ENCODE measurements at regions not wholly inside any gene's neighbourhood (a gene's known extent, or its start where the extent isn't known, plus 50 kb on each side); places are given as distances from the start of the nearest gene placed in this dataset.

DNA sequence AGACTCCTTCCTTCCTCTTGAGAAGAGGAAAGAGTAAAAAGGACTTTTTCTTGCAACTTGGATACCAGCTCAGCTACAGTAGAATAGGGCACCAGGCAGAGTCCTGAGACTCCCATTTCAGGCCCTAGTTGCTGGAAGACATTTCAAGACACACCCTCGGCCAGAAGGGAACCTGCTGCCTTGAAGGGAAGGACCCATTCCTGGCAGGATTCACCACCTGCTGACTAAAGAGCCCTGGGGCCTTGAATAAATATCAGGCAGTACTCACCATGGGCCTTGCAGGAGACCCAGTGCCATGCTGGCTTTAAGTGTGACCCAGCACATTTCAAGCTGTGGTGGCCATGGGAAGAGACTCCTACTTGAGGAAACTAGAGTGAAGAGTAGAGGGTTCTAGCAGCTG, 317.6 kb downstream of the DKK2 start (continued):
- no peak for TF ChIP-seq ZNF114 (CRISPR knock-in tag; IDR thresholded peaks at IDR 0.05)

DNA sequence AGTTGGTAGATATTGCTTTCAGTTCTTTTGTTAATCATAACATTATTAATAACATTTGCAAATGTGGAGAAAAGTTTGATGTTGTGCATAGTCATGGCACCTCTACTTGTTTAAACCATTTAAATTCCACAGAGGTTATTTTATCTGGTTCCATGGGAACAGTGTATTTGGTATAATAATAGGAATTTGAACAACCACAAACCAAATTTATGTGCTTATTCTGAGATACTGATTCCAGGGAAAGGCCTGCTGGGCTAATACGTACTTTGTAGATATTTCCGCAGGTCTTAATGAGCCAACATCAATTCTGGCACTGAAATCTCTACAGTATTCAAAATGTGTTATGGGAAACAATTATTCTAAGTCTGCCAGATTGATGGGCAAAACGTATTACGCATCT, 319.0 kb downstream of the DKK2 start:
- no peak for DNase-seq (ENCODE audit: low spot score)
- H3K4me2 ChIP-seq = no peak overlapping the region
- no peaks in the 10 kb centered on the region for H3K36me3 ChIP-seq (ENCODE audit: insufficient read depth)
- no peaks in the 10 kb centered on the region for H4K20me1 ChIP-seq (replicated peaks; ENCODE audit: insufficient read depth)
- H3K79me2 ChIP-seq (replicated peaks; ENCODE audit: insufficient read depth) = no peaks in the 10 kb centered on the region
- no peak overlapping the region for H3K4me3 ChIP-seq
- H2AFZ ChIP-seq = no peak overlapping the region
- no peaks in the 10 kb centered on the region for H3K27me3 Mint-ChIP-seq (ENCODE audit: insufficient read depth, low read depth, poor library complexity)
- no peaks in the 10 kb centered on the region for H3K4me1 ChIP-seq (ENCODE audit: insufficient read depth)
- no peak overlapping the region for H3K27ac Mint-ChIP-seq
- no peaks in the 10 kb centered on the region for H3K9me3 Mint-ChIP-seq
- no peaks in the 10 kb centered on the region for H3K36me3 Mint-ChIP-seq (ENCODE audit: low read depth)
- H3K27ac ChIP-seq (ENCODE audit: low read depth) = no peak overlapping the region
- no peaks in the 10 kb centered on the region for H3K27me3 ChIP-seq (ENCODE audit: insufficient read depth)
- TF ChIP-seq ZNF331 (CRISPR knock-in tag; IDR thresholded peaks at IDR 0.05; ENCODE audit: low read depth) = no peak
- TF ChIP-seq, protein P1, sequence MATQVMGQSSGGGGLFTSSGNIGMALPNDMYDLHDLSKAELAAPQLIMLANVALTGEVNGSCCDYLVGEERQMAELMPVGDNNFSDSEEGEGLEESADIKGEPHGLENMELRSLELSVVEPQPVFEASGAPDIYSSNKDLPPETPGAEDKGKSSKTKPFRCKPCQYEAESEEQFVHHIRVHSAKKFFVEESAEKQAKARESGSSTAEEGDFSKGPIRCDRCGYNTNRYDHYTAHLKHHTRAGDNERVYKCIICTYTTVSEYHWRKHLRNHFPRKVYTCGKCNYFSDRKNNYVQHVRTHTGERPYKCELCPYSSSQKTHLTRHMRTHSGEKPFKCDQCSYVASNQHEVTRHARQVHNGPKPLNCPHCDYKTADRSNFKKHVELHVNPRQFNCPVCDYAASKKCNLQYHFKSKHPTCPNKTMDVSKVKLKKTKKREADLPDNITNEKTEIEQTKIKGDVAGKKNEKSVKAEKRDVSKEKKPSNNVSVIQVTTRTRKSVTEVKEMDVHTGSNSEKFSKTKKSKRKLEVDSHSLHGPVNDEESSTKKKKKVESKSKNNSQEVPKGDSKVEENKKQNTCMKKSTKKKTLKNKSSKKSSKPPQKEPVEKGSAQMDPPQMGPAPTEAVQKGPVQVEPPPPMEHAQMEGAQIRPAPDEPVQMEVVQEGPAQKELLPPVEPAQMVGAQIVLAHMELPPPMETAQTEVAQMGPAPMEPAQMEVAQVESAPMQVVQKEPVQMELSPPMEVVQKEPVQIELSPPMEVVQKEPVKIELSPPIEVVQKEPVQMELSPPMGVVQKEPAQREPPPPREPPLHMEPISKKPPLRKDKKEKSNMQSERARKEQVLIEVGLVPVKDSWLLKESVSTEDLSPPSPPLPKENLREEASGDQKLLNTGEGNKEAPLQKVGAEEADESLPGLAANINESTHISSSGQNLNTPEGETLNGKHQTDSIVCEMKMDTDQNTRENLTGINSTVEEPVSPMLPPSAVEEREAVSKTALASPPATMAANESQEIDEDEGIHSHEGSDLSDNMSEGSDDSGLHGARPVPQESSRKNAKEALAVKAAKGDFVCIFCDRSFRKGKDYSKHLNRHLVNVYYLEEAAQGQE (IDR thresholded peaks at IDR 0.05; ENCODE audit: unreplicated experiment) = no peak
- no peak overlapping the region for H3K4me3 Mint-ChIP-seq
- H3K4me1 Mint-ChIP-seq = no peaks in the 10 kb centered on the region
- H3F3A ChIP-seq (replicated peaks; ENCODE audit: low read depth) = no peaks in the 10 kb centered on the region
- H3K9me2 ChIP-seq (ENCODE audit: insufficient read depth) = 0 out of 2 replicates have a peak, but pooled peaks cover 3% of the 10 kb centered on the region
- ATAC-seq = no peak

DNA sequence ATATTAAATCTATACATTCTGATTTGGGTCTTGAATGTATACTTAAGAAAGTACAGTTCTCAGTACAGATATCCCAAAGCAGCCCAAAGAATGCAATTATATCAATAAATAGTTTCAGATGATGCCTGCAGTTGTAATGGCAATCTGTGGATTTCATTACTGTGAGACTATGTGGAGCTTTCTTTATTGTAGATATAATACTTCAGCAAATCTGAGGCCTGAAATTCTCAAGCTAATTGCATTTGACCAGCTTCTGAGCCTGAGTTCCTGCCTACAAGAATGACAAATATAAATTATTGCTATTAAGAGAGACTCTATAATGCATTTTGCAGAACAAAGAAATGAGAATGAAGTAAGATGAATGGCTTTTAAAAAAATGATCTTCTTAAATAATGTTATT, 320.3 kb downstream of the DKK2 start:
- Histone ChIP-seq H3F3A (replicated peaks; ENCODE audit: low read depth) (no peaks in the 10 kb centered on the region), H4K20me1 (replicated peaks; ENCODE audit: insufficient read depth) (no peaks in the 10 kb centered on the region), H3K79me2 (replicated peaks; ENCODE audit: insufficient read depth) (no peaks in the 10 kb centered on the region), H3K4me3 (no peak overlapping the region), H3K4me1 (ENCODE audit: insufficient read depth) (no peaks in the 10 kb centered on the region), H2AFZ (no peak overlapping the region), H3K36me3 (ENCODE audit: insufficient read depth) (no peaks in the 10 kb centered on the region), H3K9me2 (ENCODE audit: insufficient read depth) (0 out of 2 replicates have a peak, but pooled peaks cover 3% of the 10 kb centered on the region), H3K27ac (ENCODE audit: low read depth) (no peak overlapping the region), H3K27me3 (ENCODE audit: insufficient read depth) (no peaks in the 10 kb centered on the region), H3K4me2 (no peak overlapping the region)
- DNase-seq (ENCODE audit: low spot score) = no peak
- no peak overlapping the region for H3K4me3 Mint-ChIP-seq
- H3K27me3 Mint-ChIP-seq (ENCODE audit: insufficient read depth, low read depth, poor library complexity) = no peaks in the 10 kb centered on the region
- no peaks in the 10 kb centered on the region; the same call in 2 of the 3 replicates for H3K36me3 Mint-ChIP-seq (ENCODE audit: low read depth)
- H3K9me3 Mint-ChIP-seq = peaks cover 7% of the 10 kb centered on the region; the same call in 2 of the 3 replicates
- ATAC-seq = no peak
- H3K4me1 Mint-ChIP-seq = no peaks in the 10 kb centered on the region
- no peak overlapping the region for H3K27ac Mint-ChIP-seq
- no peak for TF ChIP-seq NANOG (IDR thresholded peaks at IDR 0.05; ENCODE audit: borderline replicate concordance)
- no peak for TF ChIP-seq STAT1 (IDR thresholded peaks at IDR 0.05; ENCODE audit: unreplicated experiment)
- TF ChIP-seq JUNB (IDR thresholded peaks at IDR 0.05; ENCODE audit: unreplicated experiment) = no peak
- TF ChIP-seq ZNF114 (CRISPR knock-in tag; IDR thresholded peaks at IDR 0.05) = no peak
- TF ChIP-seq, protein P1 (IDR thresholded peaks at IDR 0.05; ENCODE audit: unreplicated experiment) = no peak
- no peak for TF ChIP-seq CREB1 (CRISPR knock-in tag; IDR thresholded peaks at IDR 0.05; ENCODE audit: low read depth)
- TF ChIP-seq, protein P2, sequence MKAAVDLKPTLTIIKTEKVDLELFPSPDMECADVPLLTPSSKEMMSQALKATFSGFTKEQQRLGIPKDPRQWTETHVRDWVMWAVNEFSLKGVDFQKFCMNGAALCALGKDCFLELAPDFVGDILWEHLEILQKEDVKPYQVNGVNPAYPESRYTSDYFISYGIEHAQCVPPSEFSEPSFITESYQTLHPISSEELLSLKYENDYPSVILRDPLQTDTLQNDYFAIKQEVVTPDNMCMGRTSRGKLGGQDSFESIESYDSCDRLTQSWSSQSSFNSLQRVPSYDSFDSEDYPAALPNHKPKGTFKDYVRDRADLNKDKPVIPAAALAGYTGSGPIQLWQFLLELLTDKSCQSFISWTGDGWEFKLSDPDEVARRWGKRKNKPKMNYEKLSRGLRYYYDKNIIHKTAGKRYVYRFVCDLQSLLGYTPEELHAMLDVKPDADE (IDR thresholded peaks at IDR 0.05) = no peak
- TF ChIP-seq EZH2 (IDR thresholded peaks at IDR 0.05; ENCODE audit: low read depth, unreplicated experiment) = no peak
- TF ChIP-seq ZNF331 (CRISPR knock-in tag; IDR thresholded peaks at IDR 0.05; ENCODE audit: low read depth) = no peak
- no peak for TF ChIP-seq POLR2AphosphoS5 (IDR thresholded peaks at IDR 0.05; ENCODE audit: low read depth)

Data from GM23338 (cell line).